Upper lobe of left lung (tissue), 4 donors: ENCODE measurements at regions not wholly inside any gene's neighbourhood (a gene's known extent, or its start where the extent isn't known, plus 50 kb on each side); places are given as distances from the start of the nearest gene placed in this dataset.

Experiments
- EP300 ChIP-seq, 4 donors: sonication (generic); formaldehyde crosslinking; IDR thresholded peaks; one replicate each; pipeline ENCODE4 v1.5.1; 2017; ENCODE audit warnings: antibody characterized with exemption in 4 of 4, control low read depth in 2 of 4
- POLR2A ChIP-seq, 4 donors: fragments of 450-650 bp; IDR thresholded peaks; one replicate each; pipeline ENCODE4 v1.5.1; 2016 to 2017; ENCODE audit warnings: antibody characterized with exemption in 4 of 4, mild to moderate bottlenecking in 2 of 4
- POLR2AphosphoS5 ChIP-seq, 2 donors: sonication (generic); formaldehyde crosslinking; IDR thresholded peaks; one replicate each; pipeline ENCODE4 v1.5.1; 2017; ENCODE audit warnings: antibody characterized with exemption in 2 of 2
- TF ChIP-seq, protein P1 (sequence below), 6 experiments: fragments of 450-650 bp in 4 of 6; fragments of 200-600 bp in 2 of 6; sonication (generic) in 2 of 6; IDR thresholded peaks; one replicate each; pipeline ENCODE4 v1.5.1; 2016 to 2019; ENCODE audit warnings: antibody characterized with exemption in 6 of 6

DNA sequence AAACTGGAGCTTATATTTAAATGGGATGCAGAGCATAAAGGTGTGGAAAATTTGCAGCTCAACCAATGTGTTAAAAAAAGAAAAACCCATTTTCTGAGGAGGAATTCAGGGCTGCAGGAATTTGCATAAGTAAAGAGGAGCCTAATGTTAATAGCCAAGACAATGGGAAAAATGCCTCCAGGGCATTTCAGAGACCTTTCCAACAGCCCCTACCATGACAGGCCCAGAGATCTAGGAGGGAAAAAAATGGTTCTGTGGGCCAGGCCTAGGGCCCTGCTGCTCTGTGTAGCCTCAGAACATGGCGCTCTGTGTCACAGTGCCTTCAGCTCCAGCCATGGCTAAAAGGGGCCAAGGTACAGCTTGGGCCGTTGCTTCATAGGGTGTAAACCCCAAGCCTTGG is 719.7 kb upstream of the ACVR2A start:
- TF ChIP-seq POLR2A (IDR thresholded peaks at IDR 0.05), result no peak
- TF ChIP-seq, protein P1, sequence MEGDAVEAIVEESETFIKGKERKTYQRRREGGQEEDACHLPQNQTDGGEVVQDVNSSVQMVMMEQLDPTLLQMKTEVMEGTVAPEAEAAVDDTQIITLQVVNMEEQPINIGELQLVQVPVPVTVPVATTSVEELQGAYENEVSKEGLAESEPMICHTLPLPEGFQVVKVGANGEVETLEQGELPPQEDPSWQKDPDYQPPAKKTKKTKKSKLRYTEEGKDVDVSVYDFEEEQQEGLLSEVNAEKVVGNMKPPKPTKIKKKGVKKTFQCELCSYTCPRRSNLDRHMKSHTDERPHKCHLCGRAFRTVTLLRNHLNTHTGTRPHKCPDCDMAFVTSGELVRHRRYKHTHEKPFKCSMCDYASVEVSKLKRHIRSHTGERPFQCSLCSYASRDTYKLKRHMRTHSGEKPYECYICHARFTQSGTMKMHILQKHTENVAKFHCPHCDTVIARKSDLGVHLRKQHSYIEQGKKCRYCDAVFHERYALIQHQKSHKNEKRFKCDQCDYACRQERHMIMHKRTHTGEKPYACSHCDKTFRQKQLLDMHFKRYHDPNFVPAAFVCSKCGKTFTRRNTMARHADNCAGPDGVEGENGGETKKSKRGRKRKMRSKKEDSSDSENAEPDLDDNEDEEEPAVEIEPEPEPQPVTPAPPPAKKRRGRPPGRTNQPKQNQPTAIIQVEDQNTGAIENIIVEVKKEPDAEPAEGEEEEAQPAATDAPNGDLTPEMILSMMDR (IDR thresholded peaks at IDR 0.05), result no peak
- no peak for TF ChIP-seq POLR2AphosphoS5 (IDR thresholded peaks at IDR 0.05)
- no peak for TF ChIP-seq EP300 (IDR thresholded peaks at IDR 0.05)
